Spleen (tissue), 11 donors: ENCODE measurements at regions not wholly inside any gene's neighbourhood (a gene's known extent, or its start where the extent isn't known, plus 50 kb on each side); places are given as distances from the start of the nearest gene placed in this dataset.
"Not testable (repeated sequence)": the region's sequence is repeated elsewhere in the genome, so short reads cannot be mapped to it uniquely, and the experiment has no call there.

Source experiments
- DNase-seq: peaks from one replicate; pipeline ENCODE4 v3.0.0-alpha.2; 2020
- H3K27ac ChIP-seq, 8 donors: fragments of 200-600 bp; sonication (generic) in 7 of 8; 1 replicate in 4 of 8; 2 replicates in 4 of 8; pipeline versions ENCODE4 v1.5.0 to v1.8.0; 2016 to 2021; ENCODE audit warnings: inconsistent platforms in 4 of 8, mild to moderate bottlenecking in 4 of 8, moderate library complexity in 1 of 8
- H3K27me3 ChIP-seq, 7 donors: fragments of 200-600 bp; sonication (generic) in 6 of 7; replicated peaks in 1 of 7; 1 replicate in 4 of 7; 2 replicates in 3 of 7; pipeline versions ENCODE4 v1.5.0 to v1.8.0; 2016 to 2021; ENCODE audit warnings: inconsistent platforms in 3 of 7, mild to moderate bottlenecking in 1 of 7
- H3K36me3 ChIP-seq, 6 donors: fragments of 200-600 bp; sonication (generic) in 5 of 6; 1 replicate in 4 of 6; 2 replicates in 2 of 6; pipeline versions ENCODE4 v1.5.0 to v1.8.0; 2016 to 2021; ENCODE audit warnings: inconsistent platforms in 2 of 6
- H3K4me1 ChIP-seq, 6 donors: fragments of 200-600 bp; sonication (generic) in 5 of 6; 1 replicate in 3 of 6; 2 replicates in 3 of 6; pipeline versions ENCODE4 v1.5.0 to v1.8.0; 2016 to 2021; ENCODE audit warnings: inconsistent platforms in 3 of 6
- H3K4me3 ChIP-seq, 8 donors: fragments of 200-600 bp; sonication (generic) in 7 of 8; 1 replicate in 4 of 8; 2 replicates in 4 of 8; pipeline versions ENCODE4 v1.5.0 to v1.8.0; 2016 to 2021; ENCODE audit warnings: inconsistent platforms in 4 of 8, mild to moderate bottlenecking in 4 of 8, moderate library complexity in 2 of 8
- H3K9me3 ChIP-seq, 8 donors: fragments of 200-600 bp; sonication (generic) in 7 of 8; 1 replicate in 4 of 8; 2 replicates in 4 of 8; pipeline versions ENCODE4 v1.5.0 to v1.8.0; 2016 to 2021; ENCODE audit warnings: inconsistent platforms in 4 of 8
- POLR2A ChIP-seq, 3 donors: fragments of 450-650 bp; IDR thresholded peaks; one replicate each; pipeline ENCODE4 v1.5.1; 2017; ENCODE audit warnings: antibody characterized with exemption in 3 of 3, mild to moderate bottlenecking in 1 of 3
- POLR2AphosphoS5 ChIP-seq, 3 donors: sonication (generic); formaldehyde crosslinking; IDR thresholded peaks; one replicate each; pipeline ENCODE4 v1.5.1; 2017; ENCODE audit warnings: antibody characterized with exemption in 3 of 3
- WGBS, 5 donors: extraction: QIAGEN DNeasy Blood & Tissue Kit in 3 of 5; methylation state at CpG; one replicate each; pipeline versions ENCODE4 v1.1.5 to v1.1.7; 2013 to 2018; 5-methylcytosine and 5-hydroxymethylcytosine counted together
- intact Hi-C: fragments of 100-400 bp; cut with DNase I; formaldehyde crosslinking; loops from one replicate; pipeline ENCODE4 v1.15.0; 2023; ENCODE audit warnings: low total_unique reads
- TF ChIP-seq, protein P1 (sequence below), 11 experiments: fragments of 200-600 bp in 7 of 11; fragments of 450-650 bp in 4 of 11; sonication (generic) in 4 of 11; IDR thresholded peaks in 8 of 11; conservative IDR thresholded peaks in 3 of 11; 1 replicate in 7 of 11; 2 replicates in 4 of 11; pipeline versions ENCODE4 v1.4.0 to v1.8.0; 2016 to 2021; ENCODE audit warnings: antibody characterized with exemption in 11 of 11, inconsistent platforms in 4 of 11, mild to moderate bottlenecking in 1 of 11
- donor health status: healthy with polysubstance abuse.
- donor health status: DM: no; HTN: no; CAD: no; lungs with moderate emphysema.
- donor health status: DM: no; HTN: no; CAD: no.
- donor health status: Bipolar disorder and iron deficiency.
- donor health status: healthy.
- donor health status: DM: no; HTN: no; CAD: no.
- donor health status: DM: yes; HTN: yes; CAD: no.

DNA sequence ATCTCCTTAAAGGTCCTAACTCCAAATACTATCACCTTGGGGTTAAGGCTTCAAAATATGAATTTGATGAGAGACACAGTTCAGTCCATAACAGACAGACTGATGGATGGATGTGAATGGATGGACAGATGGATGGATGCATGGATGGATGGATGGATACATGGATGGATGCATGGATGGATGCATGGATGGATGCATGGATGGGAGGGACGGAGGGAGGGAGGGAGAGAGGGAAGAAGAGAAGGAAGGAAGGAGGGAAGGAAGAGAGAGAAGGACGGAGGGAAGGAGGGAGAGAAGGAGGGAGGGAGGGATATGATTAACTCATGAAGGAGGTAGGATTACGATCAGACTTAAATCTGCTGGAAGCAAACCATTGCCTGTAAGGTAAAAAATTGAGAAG is 192.4 kb downstream of the LRRN1 start:
- intact Hi-C loops, result loop anchor here (10.0 kb wide), 1 partner anchor 787 kb away; no protein-coding TSS in a partner anchor
- 77 to 86% (median 83%) methylated on average over 3 of the region's 3 CpGs for WGBS, 5 donors
- DNase-seq, result no peak
- H3K4me3 ChIP-seq, result no peak overlapping the region
- no peaks in the 10 kb centered on the region for H3K4me1 ChIP-seq
- peaks cover 0 to 21% (median 0%) of the 10 kb centered on the region in 8 donors for H3K9me3 ChIP-seq
- H3K27me3 ChIP-seq, result no peaks in the 10 kb centered on the region
- H3K27ac ChIP-seq, result no peak overlapping the region
- TF ChIP-seq, protein P1, sequence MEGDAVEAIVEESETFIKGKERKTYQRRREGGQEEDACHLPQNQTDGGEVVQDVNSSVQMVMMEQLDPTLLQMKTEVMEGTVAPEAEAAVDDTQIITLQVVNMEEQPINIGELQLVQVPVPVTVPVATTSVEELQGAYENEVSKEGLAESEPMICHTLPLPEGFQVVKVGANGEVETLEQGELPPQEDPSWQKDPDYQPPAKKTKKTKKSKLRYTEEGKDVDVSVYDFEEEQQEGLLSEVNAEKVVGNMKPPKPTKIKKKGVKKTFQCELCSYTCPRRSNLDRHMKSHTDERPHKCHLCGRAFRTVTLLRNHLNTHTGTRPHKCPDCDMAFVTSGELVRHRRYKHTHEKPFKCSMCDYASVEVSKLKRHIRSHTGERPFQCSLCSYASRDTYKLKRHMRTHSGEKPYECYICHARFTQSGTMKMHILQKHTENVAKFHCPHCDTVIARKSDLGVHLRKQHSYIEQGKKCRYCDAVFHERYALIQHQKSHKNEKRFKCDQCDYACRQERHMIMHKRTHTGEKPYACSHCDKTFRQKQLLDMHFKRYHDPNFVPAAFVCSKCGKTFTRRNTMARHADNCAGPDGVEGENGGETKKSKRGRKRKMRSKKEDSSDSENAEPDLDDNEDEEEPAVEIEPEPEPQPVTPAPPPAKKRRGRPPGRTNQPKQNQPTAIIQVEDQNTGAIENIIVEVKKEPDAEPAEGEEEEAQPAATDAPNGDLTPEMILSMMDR (IDR thresholded peaks at IDR 0.05 in 8 of 11, conservative IDR thresholded peaks at IDR 0.05 in 3 of 11), result no peak
- TF ChIP-seq POLR2A (IDR thresholded peaks at IDR 0.05) (no peak), POLR2AphosphoS5 (IDR thresholded peaks at IDR 0.05) (no peak)
- H3K36me3 ChIP-seq, result no peaks in the 10 kb centered on the region

GRCh38 chr3:3992312-3992874 is 193.2 kb downstream of the LRRN1 start:
- H3K27me3 ChIP-seq, result no peaks in the 10 kb centered on the region
- peaks cover 0 to 21% (median 0%) of the 10 kb centered on the region in 8 donors for H3K9me3 ChIP-seq
- no peak overlapping the region for H3K4me3 ChIP-seq
- TF ChIP-seq POLR2AphosphoS5 (IDR thresholded peaks at IDR 0.05), result no peak
- no peak for TF ChIP-seq POLR2A (IDR thresholded peaks at IDR 0.05)
- no peaks in the 10 kb centered on the region for H3K4me1 ChIP-seq
- 86 to 93% (median 88%) methylated on average over 5 of the region's 5 CpGs for WGBS, 5 donors
- DNase-seq, result no peak
- intact Hi-C loops, result loop anchor here (10.0 kb wide), 1 partner anchor 788 kb away; no protein-coding TSS in a partner anchor
- no peak overlapping the region for H3K27ac ChIP-seq
- H3K36me3 ChIP-seq, result no peaks in the 10 kb centered on the region

GRCh38 chr3:3998140-3998922 is 199.1 kb downstream of the LRRN1 start:
- TF ChIP-seq POLR2AphosphoS5 (IDR thresholded peaks at IDR 0.05), result no peak
- TF ChIP-seq POLR2A (IDR thresholded peaks at IDR 0.05), result no peak
- TF ChIP-seq, protein P1 (IDR thresholded peaks at IDR 0.05 in 8 of 11, conservative IDR thresholded peaks at IDR 0.05 in 3 of 11), result peak in 9 of 11 experiments; percentile 28 to 74 (median 59)
- intact Hi-C loops, result loop anchor here (10.0 kb wide), 1 partner anchor 794 kb away; no protein-coding TSS in a partner anchor
- DNase-seq, result no peak
- H3K27me3 ChIP-seq, result no peaks in the 10 kb centered on the region
- H3K36me3 ChIP-seq, result no peaks in the 10 kb centered on the region
- H3K9me3 ChIP-seq, result peaks cover 0 to 26% (median 4%) of the 10 kb centered on the region in 8 donors
- no peak overlapping the region for H3K4me3 ChIP-seq
- no peak overlapping the region for H3K27ac ChIP-seq
- 28 to 38% (median 34%) methylated on average over 5 of the region's 5 CpGs for WGBS, 5 donors
- H3K4me1 ChIP-seq, result no peaks in the 10 kb centered on the region

DNA sequence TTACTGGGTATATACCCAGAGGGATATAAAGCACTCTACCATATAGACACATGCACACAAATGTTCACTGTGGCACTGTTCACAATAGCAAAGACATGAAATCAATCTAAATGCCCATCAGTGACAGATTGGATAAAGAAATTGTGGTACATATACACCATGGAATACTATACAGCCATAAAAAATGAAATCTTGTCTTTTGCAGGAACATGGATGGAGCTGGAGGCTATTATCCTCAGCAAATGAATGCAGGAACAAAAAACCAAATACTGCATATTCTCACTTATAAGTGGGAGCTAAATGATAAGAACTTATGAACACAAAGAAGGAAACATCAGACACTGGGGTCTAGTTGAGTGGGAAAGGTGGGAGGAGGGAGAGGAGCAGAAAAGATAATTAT is 200.1 kb downstream of the LRRN1 start:
- not testable (repeated sequence) for H3K27me3 ChIP-seq, H3K4me3 ChIP-seq, H3K27ac ChIP-seq, DNase-seq, H3K36me3 ChIP-seq, H3K4me1 ChIP-seq
- H3K9me3 ChIP-seq, result peaks cover 0 to 26% (median 4%) of the 10 kb centered on the region in 8 donors
- intact Hi-C loops, result loop anchor here (10.0 kb wide), 1 partner anchor 795 kb away; no protein-coding TSS in a partner anchor

- Histone ChIP-seq H3K4me3 (no peak overlapping the region), H3K9me3 (peaks cover 0 to 6% (median 4%) of the 10 kb centered on the region in 8 donors), H3K4me1 (no peaks in the 10 kb centered on the region), H3K27ac (no peak overlapping the region), H3K36me3 (no peaks in the 10 kb centered on the region), H3K27me3 (no peaks in the 10 kb centered on the region)
- DNase-seq, result no peak
- intact Hi-C loops, result no loop called here
- no peak for TF ChIP-seq POLR2AphosphoS5 (IDR thresholded peaks at IDR 0.05)
- TF ChIP-seq, protein P1 (IDR thresholded peaks at IDR 0.05 in 8 of 11, conservative IDR thresholded peaks at IDR 0.05 in 3 of 11), result no peak
- TF ChIP-seq POLR2A (IDR thresholded peaks at IDR 0.05), result no peak
Measured at GRCh38 chr3:4001976-4002375, 202.7 kb downstream of the LRRN1 start.
